HCT116 (cell line): ENCODE measurements at regions not wholly inside any gene's neighbourhood (a gene's known extent, or its start where the extent isn't known, plus 50 kb on each side); places are given as distances from the start of the nearest gene placed in this dataset.

Experiments used
- ATAC-seq: fragments of 200-7000 bp; cut with Tn5 transposase; 2 replicates; pipeline ENCODE4 v1.9.1; 2020; ENCODE audit warnings: mild to moderate bottlenecking, moderate library complexity
- BruUV-seq: library from RNA; stranded (reverse); fragments of 400-500 nt; replicated peaks from 2 replicates; lab custom pipeline; 2021; lab: Mats Ljungman, UMichigan
- CTCF ChIA-PET: fragments of 300-600 bp; sonication (Branson Sonifier 250); formaldehyde crosslinking; loops from one replicate; lab custom pipeline; 2021; ENCODE audit warnings: antibody characterized with exemption; lab: Charles Lee
- POLR2A ChIA-PET: fragments of 300-600, 350-600 bp; sonication (Branson Sonifier 250); formaldehyde crosslinking; loops from one replicate; lab custom pipeline; 2021; ENCODE audit warnings: antibody characterized with exemption; lab: Charles Lee
- RAD21 ChIA-PET, 2 experiments: fragments of 300-600 bp; sonication (Branson Sonifier 250); formaldehyde crosslinking; loops; one replicate each; lab custom pipeline; 2023; ENCODE audit warnings: low total read pairs in 2 of 2; ENCODE audit not compliant: uncharacterized antibody in 2 of 2, unreplicated experiment in 2 of 2, low non-redundant PET in 1 of 2; lab: Charles Lee
- DNase-seq: peaks from one replicate; pipeline ENCODE4 v3.0.0-alpha.2; 2010; ENCODE audit warnings: low read depth, low spot score
- H2AFZ ChIP-seq: fragments of 200-600 bp; shearing (Covaris generic), sonication (generic); 2 replicates; pipeline ENCODE4 v1.6.1; 2017; ENCODE audit warnings: low read depth, mixed run types, mixed read lengths, antibody characterized with exemption, low read length; ENCODE audit not compliant: poor library complexity, severe bottlenecking
- H3K27ac ChIP-seq: 2 replicates; pipeline ENCODE4 v1.5.1; 2012; ENCODE audit warnings: low read depth, low read length
- H3K27me3 ChIP-seq: fragments of 200-600 bp; sonication (generic); 2 replicates; pipeline ENCODE4 v1.6.1; 2016; ENCODE audit warnings: mixed run types, low read length, mixed read lengths; ENCODE audit not compliant: insufficient read depth
- H3K36me3 ChIP-seq, 2 experiments: fragments of 200-500 bp in 1 of 2; fragments of 200-600 bp in 1 of 2; sonication (Bioruptor generic) in 1 of 2; sonication (generic) in 1 of 2; 2 replicates each; pipeline versions ENCODE4 v1.5.1 to v1.6.1; 2014 to 2016; ENCODE audit warnings: low read length in 2 of 2, inconsistent platforms in 1 of 2, mixed read lengths in 1 of 2, mixed run types in 1 of 2; ENCODE audit not compliant: insufficient read depth in 2 of 2, control insufficient read depth in 1 of 2
- H3K4me1 ChIP-seq, 2 experiments: fragments of 200-600 bp in 1 of 2; sonication (generic) in 1 of 2; 2 replicates each; pipeline versions ENCODE4 v1.5.1 to v1.6.1; 2012 to 2017; ENCODE audit warnings: low read length in 2 of 2, inconsistent platforms in 1 of 2, mild to moderate bottlenecking in 1 of 2, mixed read lengths in 1 of 2, mixed run types in 1 of 2, moderate library complexity in 1 of 2; ENCODE audit not compliant: insufficient read depth in 2 of 2, control insufficient read depth in 1 of 2
- H3K4me2 ChIP-seq: fragments of 200-600 bp; sonication (generic); 2 replicates; pipeline ENCODE4 v1.6.1; 2017; ENCODE audit warnings: mixed run types, low read length, mixed read lengths
- H3K4me3 ChIP-seq, 2 experiments: fragments of 200-600 bp in 1 of 2; sonication (generic) in 1 of 2; replicated peaks in 1 of 2; 2 replicates each; pipeline ENCODE4 v1.5.1; 2011 to 2016; ENCODE audit warnings: low read length in 2 of 2, control low read depth in 1 of 2, low read depth in 1 of 2, mild to moderate bottlenecking in 1 of 2, mixed read lengths in 1 of 2, mixed run types in 1 of 2
- H3K79me2 ChIP-seq: fragments of 200-600 bp; sonication (generic); 2 replicates; pipeline ENCODE4 v1.6.1; 2017; ENCODE audit warnings: mild to moderate bottlenecking, mixed run types, low read length, moderate library complexity, mixed read lengths; ENCODE audit not compliant: insufficient read depth
- H3K9ac ChIP-seq: fragments of 200-600 bp; sonication (generic); 2 replicates; pipeline ENCODE4 v1.6.1; 2016; ENCODE audit warnings: low read length, mixed read lengths
- H3K9me2 ChIP-seq: fragments of 200-600 bp; sonication (generic), shearing (Covaris generic); 2 replicates; pipeline ENCODE4 v1.6.1; 2017; ENCODE audit warnings: mixed run types, mild to moderate bottlenecking, moderate library complexity; ENCODE audit not compliant: insufficient read depth
- H3K9me3 ChIP-seq, 2 experiments: fragments of 200-500 bp in 1 of 2; fragments of 200-600 bp in 1 of 2; sonication (Bioruptor generic) in 1 of 2; sonication (generic) in 1 of 2; 2 replicates each; pipeline ENCODE4 v1.6.1; 2014 to 2017; ENCODE audit warnings: low read length in 2 of 2, mixed read lengths in 2 of 2, inconsistent platforms in 1 of 2, low read depth in 1 of 2, mild to moderate bottlenecking in 1 of 2, mixed run types in 1 of 2, moderate library complexity in 1 of 2; ENCODE audit not compliant: control insufficient read depth in 1 of 2, insufficient read depth in 1 of 2
- H4K20me1 ChIP-seq: fragments of 200-600 bp; sonication (generic), shearing (Covaris generic); 2 replicates; pipeline ENCODE4 v1.6.1; 2017; ENCODE audit warnings: mixed run types, mild to moderate bottlenecking, moderate library complexity; ENCODE audit not compliant: insufficient read depth
- CBX3 ChIP-seq: IDR thresholded peaks from 2 replicates; pipeline ENCODE4 v1.6.1; 2012; ENCODE audit warnings: low read depth
- EGR1 ChIP-seq: IDR thresholded peaks from 2 replicates; pipeline ENCODE4 v1.6.1; 2012; ENCODE audit warnings: low read depth
- ELF1 ChIP-seq: IDR thresholded peaks from 2 replicates; pipeline ENCODE4 v1.6.1; 2012; ENCODE audit warnings: low read depth, borderline replicate concordance
- EZH2phosphoT487 ChIP-seq: fragments of 200-600 bp; IDR thresholded peaks from 2 replicates; pipeline ENCODE4 v1.6.1; 2018; ENCODE audit warnings: antibody characterized with exemption, borderline replicate concordance
- FOSL1 ChIP-seq: IDR thresholded peaks from 2 replicates; pipeline ENCODE4 v1.6.1; 2012; ENCODE audit warnings: low read depth
- JUND ChIP-seq: IDR thresholded peaks from 2 replicates; pipeline ENCODE4 v1.6.1; 2012
- POLR2A ChIP-seq: IDR thresholded peaks from 2 replicates; pipeline ENCODE4 v1.7.0; 2011; ENCODE audit warnings: borderline replicate concordance; ENCODE audit not compliant: insufficient read depth, insufficient read length; ENCODE audit errors: extremely low read depth
- POLR2AphosphoS5 ChIP-seq: IDR thresholded peaks from 2 replicates; pipeline ENCODE4 v1.6.1; 2011; ENCODE audit warnings: mild to moderate bottlenecking, low read depth, low read length, moderate library complexity
- RAD21 ChIP-seq: IDR thresholded peaks from 2 replicates; pipeline ENCODE4 v1.6.1; 2012; ENCODE audit warnings: low read depth, mild to moderate bottlenecking
- SP1 ChIP-seq: IDR thresholded peaks from 2 replicates; pipeline ENCODE4 v1.6.1; 2012; ENCODE audit warnings: low read depth
- TCF7L2 ChIP-seq: IDR thresholded peaks from 2 replicates; pipeline ENCODE4 v1.7.0; 2011; ENCODE audit warnings: borderline replicate concordance, inconsistent platforms; ENCODE audit not compliant: insufficient read depth, insufficient read length; ENCODE audit errors: extremely low read depth
- YY1 ChIP-seq: IDR thresholded peaks from 2 replicates; pipeline ENCODE4 v1.6.1; 2011; ENCODE audit warnings: low read length, low read depth, moderate library complexity, mild to moderate bottlenecking; ENCODE audit not compliant: insufficient replicate concordance; ENCODE audit errors: extremely low read depth
- intact Hi-C: fragments of 100-400 bp; cut with micrococcal nuclease; formaldehyde crosslinking; loops from 2 replicates; pipeline ENCODE4 v1.10.0; 2022
- TF ChIP-seq, protein P1 (sequence below), 3 experiments: fragments of 200-600 bp in 1 of 3; sonication (generic) in 1 of 3; IDR thresholded peaks in 2 of 3; conservative IDR thresholded peaks in 1 of 3; 2 replicates each; pipeline ENCODE4 v1.5.1; 2012 to 2017; ENCODE audit warnings: low read depth in 2 of 3, low read length in 2 of 3, antibody characterized with exemption in 1 of 3, borderline replicate concordance in 1 of 3, control low read depth in 1 of 3, mild to moderate bottlenecking in 1 of 3, mixed read lengths in 1 of 3, mixed run types in 1 of 3, moderate library complexity in 1 of 3; ENCODE audit not compliant: insufficient read depth in 1 of 3
- TF ChIP-seq, protein P2 (sequence below): IDR thresholded peaks from 2 replicates; pipeline ENCODE4 v1.6.1; 2012; ENCODE audit warnings: low read depth

DNA sequence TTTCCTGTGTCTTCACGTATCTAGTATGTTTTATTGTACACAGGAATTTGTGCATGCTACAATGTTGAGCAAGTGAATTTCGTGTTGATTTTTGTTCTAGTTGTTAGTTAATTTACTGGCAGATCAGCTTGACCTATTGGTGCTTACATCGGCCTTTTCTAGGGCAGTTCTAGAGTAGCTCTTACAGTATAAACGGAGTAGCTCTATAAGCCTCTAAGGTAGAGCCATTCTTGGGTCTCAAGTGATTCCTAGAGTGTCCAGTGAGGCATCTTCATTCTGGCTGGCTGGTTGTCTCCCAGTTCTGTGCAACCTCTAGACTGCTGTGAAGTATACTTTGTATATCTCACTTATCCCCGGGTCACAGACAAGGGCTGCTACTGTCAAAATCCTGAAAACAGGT lies 364.6 kb downstream of the CDH10 start (continued):
- TF ChIP-seq, protein P1, sequence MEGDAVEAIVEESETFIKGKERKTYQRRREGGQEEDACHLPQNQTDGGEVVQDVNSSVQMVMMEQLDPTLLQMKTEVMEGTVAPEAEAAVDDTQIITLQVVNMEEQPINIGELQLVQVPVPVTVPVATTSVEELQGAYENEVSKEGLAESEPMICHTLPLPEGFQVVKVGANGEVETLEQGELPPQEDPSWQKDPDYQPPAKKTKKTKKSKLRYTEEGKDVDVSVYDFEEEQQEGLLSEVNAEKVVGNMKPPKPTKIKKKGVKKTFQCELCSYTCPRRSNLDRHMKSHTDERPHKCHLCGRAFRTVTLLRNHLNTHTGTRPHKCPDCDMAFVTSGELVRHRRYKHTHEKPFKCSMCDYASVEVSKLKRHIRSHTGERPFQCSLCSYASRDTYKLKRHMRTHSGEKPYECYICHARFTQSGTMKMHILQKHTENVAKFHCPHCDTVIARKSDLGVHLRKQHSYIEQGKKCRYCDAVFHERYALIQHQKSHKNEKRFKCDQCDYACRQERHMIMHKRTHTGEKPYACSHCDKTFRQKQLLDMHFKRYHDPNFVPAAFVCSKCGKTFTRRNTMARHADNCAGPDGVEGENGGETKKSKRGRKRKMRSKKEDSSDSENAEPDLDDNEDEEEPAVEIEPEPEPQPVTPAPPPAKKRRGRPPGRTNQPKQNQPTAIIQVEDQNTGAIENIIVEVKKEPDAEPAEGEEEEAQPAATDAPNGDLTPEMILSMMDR (IDR thresholded peaks at IDR 0.05 in 2 of 3, conservative IDR thresholded peaks at IDR 0.05 in 1 of 3; ENCODE audit: borderline replicate concordance in 1 of 3, insufficient read depth in 1 of 3, low read depth in 2 of 3, low read length in 2 of 3): no peak
- TF ChIP-seq TCF7L2 (no peak), POLR2A (no peak), JUND (no peak), EGR1 (no peak), ELF1 (no peak)

DNA sequence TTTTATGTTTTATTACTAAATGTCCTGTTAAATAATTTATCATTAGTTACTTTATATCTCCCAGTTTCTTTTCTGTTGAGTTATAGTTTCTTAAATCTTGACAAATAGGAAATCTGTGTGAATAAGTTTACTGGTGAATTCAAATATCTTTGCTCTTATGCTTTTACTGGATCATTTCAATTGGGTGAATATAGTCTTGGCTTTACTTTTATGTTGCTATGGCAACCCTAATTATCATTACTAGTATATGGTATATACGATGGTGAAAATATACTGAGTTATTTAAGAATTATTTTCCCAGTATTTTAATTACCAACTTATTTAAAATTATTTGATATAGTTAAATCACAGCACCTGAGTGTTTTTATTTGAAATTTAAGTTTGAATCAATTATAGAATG lies 363.0 kb downstream of the CDH10 start:
- Histone ChIP-seq H3K9me3 (no peaks in the 10 kb centered on the region; a peak in 1 of 4 replicates), H3K4me1 (no peaks in the 10 kb centered on the region), H3K4me2 (no peak overlapping the region), H3K79me2 (no peaks in the 10 kb centered on the region), H2AFZ (no peak overlapping the region), H3K36me3 (no peaks in the 10 kb centered on the region), H3K27ac (no peak overlapping the region), H3K9me2 (no peaks in the 10 kb centered on the region), H3K27me3 (no peaks in the 10 kb centered on the region), H3K9ac (no peak overlapping the region), H3K4me3 (no peak overlapping the region), H4K20me1 (no peaks in the 10 kb centered on the region)
- ChIA-PET CTCF (no interaction called here), POLR2A (no interaction called here), RAD21 (no interaction called here)
- ATAC-seq (no peak), DNase-seq (no peak)
- intact Hi-C loops: no loop called here
- no TSS peak for BruUV-seq
- TF ChIP-seq POLR2A: no peak
- no peak for TF ChIP-seq JUND
- TF ChIP-seq, protein P1 (IDR thresholded peaks at IDR 0.05 in 2 of 3, conservative IDR thresholded peaks at IDR 0.05 in 1 of 3; ENCODE audit: borderline replicate concordance in 1 of 3, insufficient read depth in 1 of 3, low read depth in 2 of 3, low read length in 2 of 3): no peak
- TF ChIP-seq, protein P2, sequence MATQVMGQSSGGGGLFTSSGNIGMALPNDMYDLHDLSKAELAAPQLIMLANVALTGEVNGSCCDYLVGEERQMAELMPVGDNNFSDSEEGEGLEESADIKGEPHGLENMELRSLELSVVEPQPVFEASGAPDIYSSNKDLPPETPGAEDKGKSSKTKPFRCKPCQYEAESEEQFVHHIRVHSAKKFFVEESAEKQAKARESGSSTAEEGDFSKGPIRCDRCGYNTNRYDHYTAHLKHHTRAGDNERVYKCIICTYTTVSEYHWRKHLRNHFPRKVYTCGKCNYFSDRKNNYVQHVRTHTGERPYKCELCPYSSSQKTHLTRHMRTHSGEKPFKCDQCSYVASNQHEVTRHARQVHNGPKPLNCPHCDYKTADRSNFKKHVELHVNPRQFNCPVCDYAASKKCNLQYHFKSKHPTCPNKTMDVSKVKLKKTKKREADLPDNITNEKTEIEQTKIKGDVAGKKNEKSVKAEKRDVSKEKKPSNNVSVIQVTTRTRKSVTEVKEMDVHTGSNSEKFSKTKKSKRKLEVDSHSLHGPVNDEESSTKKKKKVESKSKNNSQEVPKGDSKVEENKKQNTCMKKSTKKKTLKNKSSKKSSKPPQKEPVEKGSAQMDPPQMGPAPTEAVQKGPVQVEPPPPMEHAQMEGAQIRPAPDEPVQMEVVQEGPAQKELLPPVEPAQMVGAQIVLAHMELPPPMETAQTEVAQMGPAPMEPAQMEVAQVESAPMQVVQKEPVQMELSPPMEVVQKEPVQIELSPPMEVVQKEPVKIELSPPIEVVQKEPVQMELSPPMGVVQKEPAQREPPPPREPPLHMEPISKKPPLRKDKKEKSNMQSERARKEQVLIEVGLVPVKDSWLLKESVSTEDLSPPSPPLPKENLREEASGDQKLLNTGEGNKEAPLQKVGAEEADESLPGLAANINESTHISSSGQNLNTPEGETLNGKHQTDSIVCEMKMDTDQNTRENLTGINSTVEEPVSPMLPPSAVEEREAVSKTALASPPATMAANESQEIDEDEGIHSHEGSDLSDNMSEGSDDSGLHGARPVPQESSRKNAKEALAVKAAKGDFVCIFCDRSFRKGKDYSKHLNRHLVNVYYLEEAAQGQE: no peak
- no peak for TF ChIP-seq TCF7L2
- no peak for TF ChIP-seq FOSL1
- TF ChIP-seq CBX3: no peak
- TF ChIP-seq RAD21: no peak
- no peak for TF ChIP-seq EZH2phosphoT487
- no peak for TF ChIP-seq SP1
- TF ChIP-seq ELF1: no peak
- TF ChIP-seq POLR2AphosphoS5: no peak
- TF ChIP-seq EGR1: no peak
- TF ChIP-seq YY1: no peak
